Breast epithelium (tissue), 3 donors: ENCODE measurements at regions not wholly inside any gene's neighbourhood (a gene's known extent, or its start where the extent isn't known, plus 50 kb on each side); places are given as distances from the start of the nearest gene placed in this dataset.

Source experiments
- CTCF ChIP-seq, 3 donors: fragments of 450-650 bp; IDR thresholded peaks; one replicate each; pipeline ENCODE4 v1.5.1; 2016 to 2017; ENCODE audit warnings: antibody characterized with exemption in 3 of 3, mild to moderate bottlenecking in 3 of 3, moderate library complexity in 3 of 3
- POLR2A ChIP-seq: fragments of 450-650 bp; IDR thresholded peaks from one replicate; pipeline ENCODE4 v1.6.1; 2016; ENCODE audit warnings: antibody characterized with exemption, mild to moderate bottlenecking, moderate library complexity

DNA sequence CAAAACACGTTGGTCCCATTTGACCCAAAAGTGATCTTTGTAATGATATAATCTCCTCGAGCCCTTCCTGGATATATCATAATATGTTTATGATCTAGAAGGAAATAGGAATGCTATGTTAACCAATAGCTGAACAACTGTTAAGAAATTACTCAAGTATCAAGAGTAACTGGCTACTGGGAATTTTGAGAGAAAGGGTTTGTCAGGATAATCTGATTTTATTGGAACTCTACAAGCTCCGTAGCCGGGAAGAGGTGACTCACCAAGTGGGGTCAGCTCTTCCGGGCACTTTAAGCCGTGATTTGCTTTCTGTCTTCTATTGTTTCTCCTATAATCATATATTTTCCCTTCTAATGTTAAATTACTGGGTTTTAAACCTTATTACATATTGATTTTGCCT, 250.5 kb upstream of the POGK start:
- TF ChIP-seq POLR2A (no peak), CTCF (IDR thresholded peaks at IDR 0.05) (no peak)
